NCI-H2171 (cell line): ENCODE measurements at regions not wholly inside any gene's neighbourhood (a gene's known extent, or its start where the extent isn't known, plus 50 kb on each side); places are given as distances from the start of the nearest gene placed in this dataset.
"Not testable (repeated sequence)": the region's sequence is repeated elsewhere in the genome, so short reads cannot be mapped to it uniquely, and the experiment has no call there.

ENCODE experiments used
- DNase-seq: peaks from one replicate; lab custom pipeline; 2025; lab: John Stamatoyannopoulos, UW

DNA sequence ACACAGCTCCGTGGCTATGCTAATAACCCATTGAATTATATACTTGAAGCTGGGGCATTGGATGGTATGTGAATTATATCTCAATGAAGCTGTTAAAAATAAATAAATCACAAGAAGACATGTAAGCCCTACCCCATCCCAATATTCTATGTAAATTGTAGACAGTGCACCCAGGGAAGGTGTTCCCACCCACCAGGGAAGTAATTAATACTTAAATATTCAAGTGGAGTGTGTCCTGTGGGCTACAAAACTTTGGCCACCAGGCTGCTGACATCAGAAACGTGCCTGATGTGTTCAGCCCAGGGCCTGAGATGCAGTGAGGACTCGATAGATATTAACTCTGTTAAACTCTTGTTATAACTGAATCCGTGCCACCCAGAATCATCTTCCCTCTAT, 240.4 kb upstream of the RREB1 start:
- no peak for DNase-seq

GRCh38 chr6:6869094-6869493, 238.7 kb upstream of the RREB1 start:
- DNase-seq = no peak

DNA sequence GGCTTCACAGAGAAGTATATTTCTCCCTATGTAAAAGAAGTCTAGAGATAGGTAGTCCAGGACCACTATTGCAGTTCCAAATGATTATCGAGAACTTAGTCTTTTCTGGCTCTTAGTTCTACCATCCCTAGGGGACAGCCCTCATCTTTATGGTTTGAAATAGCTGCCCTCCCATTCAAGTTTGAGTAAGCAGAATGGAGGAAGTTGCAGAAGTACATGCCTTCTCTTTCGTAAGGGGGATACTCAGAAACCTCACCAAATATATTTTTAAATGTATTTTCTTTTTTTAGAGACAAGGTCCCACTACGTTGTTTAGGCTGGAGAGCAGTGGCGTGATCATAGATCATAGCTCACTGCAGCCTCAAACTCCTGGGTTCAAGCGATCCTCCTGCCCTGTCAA, 236.8 kb upstream of the RREB1 start:
- DNase-seq = no peak

GRCh38 chr6:6872459-6873344, 235.1 kb upstream of the RREB1 start:
- DNase-seq = no peak

DNA sequence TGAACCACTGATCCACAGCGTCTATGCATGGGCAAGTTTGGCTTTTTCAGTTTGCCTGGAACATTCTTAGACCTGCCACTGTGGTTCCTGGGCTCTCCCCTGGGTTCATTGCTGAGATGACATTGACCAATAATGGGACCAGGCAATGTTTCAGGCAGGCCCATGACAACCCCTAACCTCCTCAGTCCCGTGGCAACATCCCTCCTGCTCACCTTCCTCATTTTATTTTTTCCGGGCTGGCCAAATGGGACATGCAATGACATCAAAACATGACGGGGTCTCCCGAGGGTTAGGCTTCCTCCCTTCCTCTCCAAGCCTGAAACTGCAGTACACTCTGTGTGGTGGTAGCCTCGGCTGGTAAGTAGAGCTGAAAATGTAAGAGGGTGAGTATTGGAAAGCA, 234.0 kb upstream of the RREB1 start:
- DNase-seq = no peak

GRCh38 chr6:6875818-6876470, 231.8 kb upstream of the RREB1 start:
- DNase-seq = no peak

DNA sequence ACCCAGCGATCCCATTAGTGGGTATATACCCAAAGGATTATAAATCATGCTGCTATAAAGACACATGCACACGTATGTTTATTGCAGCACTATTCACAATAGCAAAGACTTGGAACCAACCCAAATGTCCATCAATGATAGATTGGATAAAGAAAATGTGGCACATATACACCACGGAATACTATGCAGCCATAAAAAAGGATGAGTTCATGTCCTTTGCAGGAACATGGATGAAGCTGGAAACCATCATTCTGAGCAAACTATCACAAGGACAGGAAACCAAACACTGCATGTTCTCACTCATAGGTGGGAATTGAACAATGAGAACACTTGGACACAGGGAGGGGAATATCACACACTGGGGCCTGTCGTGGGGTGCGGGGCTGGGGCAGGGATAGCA, 230.0 kb upstream of the RREB1 start:
- not testable (repeated sequence) for DNase-seq

- no peak for DNase-seq
Observed at GRCh38 chr6:6878887-6879585, 228.7 kb upstream of the RREB1 start.

- DNase-seq = not testable (repeated sequence)
Observed at GRCh38 chr6:6879586-6879974, 228.2 kb upstream of the RREB1 start.

DNA sequence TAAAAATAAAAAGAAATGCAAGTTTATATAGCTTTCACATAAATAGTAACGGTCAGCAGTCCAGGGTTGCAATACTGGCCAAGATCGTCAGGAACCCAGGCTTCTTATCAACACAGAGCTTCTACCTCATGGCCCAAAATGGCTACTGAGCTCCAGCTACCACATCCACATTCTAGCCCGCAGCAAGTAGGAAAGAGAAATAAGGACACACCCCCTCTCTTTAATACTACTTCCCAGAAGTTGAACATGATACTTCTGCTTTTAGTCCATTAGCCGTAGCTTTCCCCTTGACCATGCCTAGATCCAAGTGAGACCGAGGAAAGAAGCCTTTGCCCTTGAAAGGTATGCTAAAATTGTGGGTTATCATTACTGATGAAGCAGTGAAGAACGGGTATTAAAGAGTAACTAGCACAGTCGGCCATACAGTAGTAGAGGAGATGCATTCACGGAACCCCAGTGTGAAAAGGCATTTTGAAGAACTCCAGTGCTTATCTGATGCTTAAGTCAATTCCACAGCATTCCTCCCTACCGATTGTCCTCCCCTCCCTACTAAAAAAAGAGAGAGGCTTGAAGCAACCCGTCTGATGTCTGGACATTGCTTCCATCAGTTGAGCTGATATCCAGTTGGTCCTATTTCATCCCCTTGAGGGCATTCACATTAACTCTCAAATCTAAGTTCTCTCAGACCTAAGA, 226.9 kb upstream of the RREB1 start:
- DNase-seq = no peak

GRCh38 chr6:6881438-6882225, 226.1 kb upstream of the RREB1 start:
- no peak for DNase-seq

DNA sequence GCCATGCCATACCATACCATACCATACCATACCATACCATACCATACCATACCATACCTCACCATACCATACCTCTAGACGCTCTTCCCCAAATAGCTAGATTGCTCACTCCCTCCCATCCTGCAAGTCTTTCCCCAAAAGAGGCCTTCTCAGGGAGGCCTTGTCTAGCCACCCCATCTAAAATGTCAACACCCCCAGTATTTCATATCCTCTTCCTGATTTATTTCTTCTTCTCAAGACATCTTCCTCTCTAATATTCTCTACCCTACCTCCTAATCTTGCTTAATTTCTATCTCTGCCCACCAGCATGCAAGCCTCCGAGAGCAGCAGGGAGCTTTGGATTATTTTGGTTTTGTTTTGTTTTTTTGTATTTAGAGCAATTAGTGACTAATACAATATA, 225.2 kb upstream of the RREB1 start:
- no peak for DNase-seq

- no peak for DNase-seq
Observed at GRCh38 chr6:6883011-6883410, 224.8 kb upstream of the RREB1 start.

- DNase-seq = no peak
Observed at GRCh38 chr6:6884193-6884627, 223.6 kb upstream of the RREB1 start.

DNA sequence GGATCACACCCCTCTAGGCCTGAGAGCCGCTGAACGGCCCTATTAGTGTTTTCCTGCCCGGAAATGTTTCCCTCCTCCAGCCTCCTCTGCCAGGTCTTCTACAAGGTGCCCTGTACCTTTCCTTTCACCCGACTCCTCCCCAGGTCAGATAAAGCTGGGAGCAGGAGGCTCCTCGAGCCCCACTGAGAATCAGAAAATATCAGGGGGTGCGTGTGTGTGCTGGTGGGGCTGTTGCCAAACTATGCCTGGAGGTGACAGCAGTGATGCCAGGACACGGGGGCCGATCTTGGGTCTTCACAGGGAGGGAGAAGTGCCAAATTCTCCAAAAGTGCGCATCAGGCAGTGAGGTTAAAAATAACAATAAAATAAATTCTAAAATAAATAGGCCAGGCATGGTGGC, 222.8 kb upstream of the RREB1 start:
- DNase-seq = no peak

GRCh38 chr6:6885521-6886170, 222.1 kb upstream of the RREB1 start:
- DNase-seq = no peak

- no peak for DNase-seq
Observed at GRCh38 chr6:6886171-6886885, 221.4 kb upstream of the RREB1 start.

GRCh38 chr6:6886886-6887285, 220.9 kb upstream of the RREB1 start:
- DNase-seq = no peak

GRCh38 chr6:6889601-6890000, 218.2 kb upstream of the RREB1 start:
- no peak for DNase-seq

DNA sequence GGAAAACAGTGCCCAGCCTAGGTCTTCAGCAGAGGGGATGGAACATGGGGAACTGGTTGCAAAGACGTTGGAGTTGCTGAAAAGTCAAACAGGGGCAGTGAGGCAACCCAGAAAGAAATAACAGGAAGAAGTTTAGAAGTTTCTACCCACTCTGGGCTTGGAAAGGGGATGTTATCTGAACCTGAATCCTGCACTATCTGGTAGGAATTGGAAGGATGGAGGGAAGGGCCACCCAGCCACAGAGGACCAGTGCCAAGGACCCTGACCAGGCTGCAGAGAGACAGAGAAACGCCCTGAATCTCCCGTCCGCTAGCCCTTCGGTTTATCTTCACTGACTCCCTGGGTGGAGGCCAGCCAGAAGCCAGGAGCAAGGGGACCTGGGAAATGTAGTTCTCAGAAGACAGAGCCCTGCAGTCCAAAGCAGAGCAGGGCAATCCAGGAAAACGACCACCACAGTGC, 217.3 kb upstream of the RREB1 start:
- DNase-seq = no peak
